Activated B cell treated with CpG ODN at 0.5 μM for 24 hours (primary cell): ENCODE measurements at regions not wholly inside any gene's neighbourhood (a gene's known extent, or its start where the extent isn't known, plus 50 kb on each side); places are given as distances from the start of the nearest gene placed in this dataset.

ENCODE experiments used
- ATAC-seq: fragments of 200-7000 bp; cut with Tn5 transposase; one replicate; pipeline ENCODE4 v1.10.0; 2021; ENCODE audit warnings: low read depth, mild to moderate bottlenecking, moderate library complexity
- CTCF ChIA-PET: fragments of 350-600 bp; sonication (Branson Sonifier 250); formaldehyde crosslinking; loops from one replicate; lab custom pipeline; 2021; ENCODE audit warnings: antibody characterized with exemption; lab: Charles Lee
- POLR2A ChIA-PET: fragments of 350-600 bp; sonication (Branson Sonifier 250); formaldehyde crosslinking; loops from one replicate; lab custom pipeline; 2021; ENCODE audit warnings: antibody characterized with exemption; lab: Charles Lee
- DNase-seq: peaks from one replicate; pipeline ENCODE4 v3.0.0; 2022
- H3K27ac Mint-ChIP-seq: one replicate; pipeline ENCODE4 v1.8.0; 2020; ENCODE audit warnings: mixed read lengths
- H3K27me3 Mint-ChIP-seq: one replicate; pipeline ENCODE4 v1.8.0; 2021; ENCODE audit warnings: mixed read lengths
- H3K36me3 Mint-ChIP-seq: one replicate; pipeline ENCODE4 v1.8.0; 2021; ENCODE audit warnings: low read depth, mixed read lengths
- H3K4me1 Mint-ChIP-seq: one replicate; pipeline ENCODE4 v1.8.0; 2021; ENCODE audit warnings: mixed read lengths
- H3K4me3 Mint-ChIP-seq: one replicate; pipeline ENCODE4 v1.8.0; 2020; ENCODE audit warnings: mild to moderate bottlenecking, mixed read lengths
- H3K9me3 Mint-ChIP-seq: one replicate; pipeline ENCODE4 v1.8.0; 2020; ENCODE audit warnings: mixed read lengths
- intact Hi-C: fragments of 100-400 bp; cut with micrococcal nuclease; formaldehyde crosslinking; loops from one replicate; pipeline ENCODE4 v1.15.1; 2024
- TF ChIP-seq, protein P1 (sequence below): fragments of 200-600 bp; IDR thresholded peaks from one replicate; pipeline ENCODE4 v1.8.0; 2022; ENCODE audit warnings: antibody characterized with exemption, mild to moderate bottlenecking

DNA sequence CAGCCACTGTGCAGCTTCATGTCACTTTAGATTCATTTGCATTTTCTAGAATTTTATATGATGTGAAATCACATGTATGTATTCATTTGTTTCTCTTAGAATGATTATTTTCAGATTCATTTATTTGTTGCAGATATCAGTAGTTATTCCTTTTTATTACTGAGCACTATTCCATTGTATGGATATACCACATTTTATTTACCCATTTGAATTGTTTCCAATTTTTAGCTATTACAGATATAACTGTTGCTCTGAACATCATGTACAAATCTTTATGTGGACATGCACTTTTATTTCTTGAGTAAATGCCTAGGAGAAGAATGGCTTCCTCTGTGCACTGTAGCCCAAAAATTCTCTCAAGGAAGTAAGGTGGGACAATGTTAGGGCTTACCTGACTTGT, 767.8 kb upstream of the FANCL start:
- DNase-seq (no peak), ATAC-seq (no peak)
- no peak overlapping the region for H3K4me3 Mint-ChIP-seq
- TF ChIP-seq, protein P1, sequence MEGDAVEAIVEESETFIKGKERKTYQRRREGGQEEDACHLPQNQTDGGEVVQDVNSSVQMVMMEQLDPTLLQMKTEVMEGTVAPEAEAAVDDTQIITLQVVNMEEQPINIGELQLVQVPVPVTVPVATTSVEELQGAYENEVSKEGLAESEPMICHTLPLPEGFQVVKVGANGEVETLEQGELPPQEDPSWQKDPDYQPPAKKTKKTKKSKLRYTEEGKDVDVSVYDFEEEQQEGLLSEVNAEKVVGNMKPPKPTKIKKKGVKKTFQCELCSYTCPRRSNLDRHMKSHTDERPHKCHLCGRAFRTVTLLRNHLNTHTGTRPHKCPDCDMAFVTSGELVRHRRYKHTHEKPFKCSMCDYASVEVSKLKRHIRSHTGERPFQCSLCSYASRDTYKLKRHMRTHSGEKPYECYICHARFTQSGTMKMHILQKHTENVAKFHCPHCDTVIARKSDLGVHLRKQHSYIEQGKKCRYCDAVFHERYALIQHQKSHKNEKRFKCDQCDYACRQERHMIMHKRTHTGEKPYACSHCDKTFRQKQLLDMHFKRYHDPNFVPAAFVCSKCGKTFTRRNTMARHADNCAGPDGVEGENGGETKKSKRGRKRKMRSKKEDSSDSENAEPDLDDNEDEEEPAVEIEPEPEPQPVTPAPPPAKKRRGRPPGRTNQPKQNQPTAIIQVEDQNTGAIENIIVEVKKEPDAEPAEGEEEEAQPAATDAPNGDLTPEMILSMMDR: no peak
- H3K27ac Mint-ChIP-seq: no peak overlapping the region
- ChIA-PET CTCF (interaction anchor here (1.0 to 1.2 kb wide), 2 partner anchors 16 to 18 kb away, joined by 3 read pairs; no protein-coding TSS in a partner anchor), POLR2A (no interaction called here)
- H3K4me1 Mint-ChIP-seq: no peaks in the 10 kb centered on the region
- peaks cover 6% of the 10 kb centered on the region for H3K27me3 Mint-ChIP-seq
- H3K9me3 Mint-ChIP-seq: no peaks in the 10 kb centered on the region
- no peaks in the 10 kb centered on the region for H3K36me3 Mint-ChIP-seq
- intact Hi-C loops: no loop called here

GRCh38 chr2:59005836-59006615, 764.9 kb upstream of the FANCL start:
- no peaks in the 10 kb centered on the region for H3K36me3 Mint-ChIP-seq
- ChIA-PET CTCF (no interaction called here), POLR2A (no interaction called here)
- intact Hi-C loops: no loop called here
- H3K4me3 Mint-ChIP-seq: no peak overlapping the region
- no peaks in the 10 kb centered on the region for H3K9me3 Mint-ChIP-seq
- ATAC-seq (no peak), DNase-seq (no peak)
- H3K4me1 Mint-ChIP-seq: no peaks in the 10 kb centered on the region
- no peak overlapping the region for H3K27ac Mint-ChIP-seq
- peaks cover 3% of the 10 kb centered on the region for H3K27me3 Mint-ChIP-seq
- TF ChIP-seq, protein P1: no peak

DNA sequence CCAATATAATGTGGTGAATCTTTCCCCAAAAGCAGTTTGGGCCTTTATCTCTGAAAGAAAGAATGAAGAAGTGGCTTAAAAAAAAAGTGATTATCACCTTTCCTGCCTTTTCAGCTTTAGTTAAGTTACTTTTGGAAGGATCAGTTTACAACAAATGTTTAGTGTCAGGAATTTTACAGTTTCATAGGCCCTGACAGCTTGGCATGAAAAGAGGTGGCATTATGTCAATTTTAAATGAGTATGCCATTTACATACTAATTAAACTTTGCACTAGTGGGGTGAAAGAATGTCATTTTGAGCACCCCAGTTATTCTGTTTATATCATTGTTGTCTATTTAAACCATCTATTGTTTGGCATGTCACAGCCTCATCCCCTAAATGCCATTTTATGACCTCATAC, 763.5 kb upstream of the FANCL start:
- no peak for ATAC-seq
- POLR2A ChIA-PET: no interaction called here
- Mint-ChIP-seq H3K27me3 (peaks cover 3% of the 10 kb centered on the region), H3K36me3 (no peaks in the 10 kb centered on the region), H3K4me1 (no peaks in the 10 kb centered on the region), H3K9me3 (no peaks in the 10 kb centered on the region), H3K27ac (no peak overlapping the region), H3K4me3 (no peak overlapping the region)
- intact Hi-C loops: no loop called here
- CTCF ChIA-PET: interaction anchor here (1.4 kb wide), 1 partner anchor 21 kb away, joined by 3 read pairs; no protein-coding TSS in a partner anchor
- no peak for DNase-seq
- TF ChIP-seq, protein P1: no peak

DNA sequence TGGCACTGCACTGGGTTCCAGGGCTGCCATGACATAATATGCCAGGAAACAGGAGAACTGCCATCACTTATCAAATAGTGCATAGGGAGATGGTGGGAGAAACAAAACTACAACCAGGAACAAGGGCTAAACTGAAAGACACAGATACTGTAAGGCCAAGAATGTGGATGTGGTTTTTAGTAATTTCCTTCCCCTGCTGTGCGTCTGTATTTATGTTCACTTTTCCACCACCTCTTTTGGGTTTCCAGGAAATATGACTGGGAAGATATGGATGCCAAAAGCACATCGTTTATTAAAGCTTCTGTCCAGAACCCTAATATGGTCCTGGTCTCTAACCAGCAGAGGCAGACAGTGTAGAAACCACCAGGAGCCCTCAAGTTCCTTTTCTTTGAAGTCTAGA, 759.7 kb upstream of the FANCL start:
- ATAC-seq: no peak
- ChIA-PET POLR2A (no interaction called here), CTCF (no interaction called here)

DNA sequence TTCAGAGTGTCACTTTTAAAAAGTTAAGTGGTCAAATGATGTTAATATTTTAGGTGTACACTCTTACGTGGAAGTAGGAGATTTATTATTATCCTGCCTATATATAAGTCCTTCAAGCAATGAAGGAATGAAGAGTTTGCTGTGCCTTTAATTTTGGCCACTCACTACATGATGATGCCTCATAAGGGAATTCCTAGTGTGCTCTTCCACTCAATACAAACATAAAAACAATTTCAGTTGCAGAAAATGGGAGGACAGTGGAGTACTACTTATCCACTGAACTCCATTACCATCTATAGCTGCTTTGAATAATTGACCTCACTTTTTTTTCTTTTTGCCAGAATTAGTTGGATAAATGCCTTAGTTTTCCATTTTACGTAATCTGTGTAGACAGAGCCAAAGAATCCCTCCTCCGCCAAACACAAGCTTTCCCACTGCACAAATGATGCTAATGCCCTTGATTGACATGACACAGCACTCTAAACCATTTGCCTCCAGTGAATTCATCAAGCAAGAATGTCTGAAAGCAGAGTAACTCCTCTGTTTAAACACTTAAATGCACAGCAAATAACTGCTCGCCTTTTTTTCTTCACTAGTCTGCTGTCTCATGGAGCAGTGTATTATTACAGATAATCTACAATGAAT, 751.1 kb upstream of the FANCL start:
- Mint-ChIP-seq H3K27me3 (peaks cover 3% of the 10 kb centered on the region), H3K27ac (no peak overlapping the region), H3K4me1 (no peaks in the 10 kb centered on the region), H3K4me3 (no peak overlapping the region), H3K9me3 (no peaks in the 10 kb centered on the region), H3K36me3 (no peaks in the 10 kb centered on the region)
- ChIA-PET CTCF (no interaction called here), POLR2A (no interaction called here)
- TF ChIP-seq, protein P1: no peak
- no peak for ATAC-seq
- DNase-seq: no peak
- intact Hi-C loops: no loop called here

More for the DNA sequence above, 759.7 kb upstream of the FANCL start:
- Mint-ChIP-seq H3K27me3 (peaks cover 4% of the 10 kb centered on the region), H3K4me3 (no peak overlapping the region), H3K36me3 (no peaks in the 10 kb centered on the region), H3K27ac (no peak overlapping the region), H3K9me3 (no peaks in the 10 kb centered on the region), H3K4me1 (no peaks in the 10 kb centered on the region)
- intact Hi-C loops: no loop called here
- no peak for DNase-seq
- TF ChIP-seq, protein P1: no peak
